Transverse colon (tissue), 3 donors: ENCODE measurements at regions not wholly inside any gene's neighbourhood (a gene's known extent, or its start where the extent isn't known, plus 50 kb on each side); places are given as distances from the start of the nearest gene placed in this dataset.

ENCODE experiments used
- CTCF ChIP-seq, 5 experiments: fragments of 200-600 bp in 3 of 5; fragments of 450-650 bp in 2 of 5; sonication (generic) in 3 of 5; IDR thresholded peaks; 1 replicate in 2 of 5; 2 replicates in 3 of 5; pipeline ENCODE4 v1.5.1; 2016 to 2017; ENCODE audit warnings: antibody characterized with exemption in 5 of 5, inconsistent platforms in 3 of 5, mild to moderate bottlenecking in 2 of 5, moderate library complexity in 1 of 5
- EP300 ChIP-seq: sonication (generic); formaldehyde crosslinking; IDR thresholded peaks from one replicate; pipeline ENCODE4 v1.6.1; 2017; ENCODE audit warnings: antibody characterized with exemption, low read depth
- POLR2A ChIP-seq: fragments of 450-650 bp; IDR thresholded peaks from one replicate; pipeline ENCODE4 v1.6.1; 2016; ENCODE audit warnings: antibody characterized with exemption, mild to moderate bottlenecking, moderate library complexity

GRCh38 chr15:96117270-96117669 is 213.2 kb upstream of the NR2F2 start:
- no peak for TF ChIP-seq EP300
- TF ChIP-seq CTCF (IDR thresholded peaks at IDR 0.05), result no peak
- TF ChIP-seq POLR2A, result no peak
